A172 (cell line): ENCODE measurements at regions not wholly inside any gene's neighbourhood (a gene's known extent, or its start where the extent isn't known, plus 50 kb on each side); places are given as distances from the start of the nearest gene placed in this dataset.
"Not testable (repeated sequence)": the region's sequence is repeated elsewhere in the genome, so short reads cannot be mapped to it uniquely, and the experiment has no call there.

Experiments
- DNase-seq: peaks from one replicate; pipeline ENCODE4 v3.0.0-alpha.2; 2015; ENCODE audit warnings: low spot score

DNA sequence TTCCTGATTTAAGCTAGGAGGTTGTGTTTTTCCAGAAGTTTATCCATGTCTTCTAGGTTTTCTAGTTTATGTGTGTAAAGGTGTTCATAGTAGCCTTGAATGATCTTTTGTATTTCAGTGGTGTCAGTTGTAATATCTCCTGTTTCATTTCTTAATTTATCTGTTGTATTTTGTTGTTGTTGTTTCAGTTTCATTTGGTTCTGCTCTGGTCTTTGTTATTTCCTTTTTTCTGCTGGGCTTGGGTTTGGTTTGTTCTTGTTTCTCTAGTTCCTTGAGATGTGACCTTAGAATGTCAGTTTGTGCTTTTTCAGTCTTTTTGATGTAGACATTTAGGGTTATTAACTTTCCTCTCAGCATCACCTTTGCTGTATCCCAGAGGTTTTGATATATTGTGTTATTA, 62.8 kb downstream of the SCP2D1 start:
- DNase-seq, result not testable (repeated sequence)

DNA sequence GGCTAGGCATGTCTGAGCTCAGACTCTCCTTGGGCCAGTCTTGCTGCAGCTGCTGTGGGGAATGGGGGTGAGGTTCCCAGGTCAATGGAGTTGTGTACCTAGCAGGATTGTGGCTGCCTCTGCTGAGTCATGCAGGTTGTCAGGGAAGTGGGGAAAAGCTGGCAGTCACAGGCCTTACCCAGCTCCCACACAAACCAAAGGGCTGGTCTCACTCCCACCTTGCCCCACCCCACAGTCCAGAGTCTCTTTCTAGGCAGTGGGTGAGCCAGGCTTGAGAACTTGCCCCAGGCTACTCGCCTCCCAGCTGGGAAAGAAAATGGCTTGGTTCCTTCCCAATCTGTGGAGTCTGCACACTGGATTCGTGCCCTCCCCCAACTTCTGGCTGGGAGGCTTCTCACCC, 65.7 kb downstream of the SCP2D1 start:
- peak; percentile 73 for DNase-seq

DNA sequence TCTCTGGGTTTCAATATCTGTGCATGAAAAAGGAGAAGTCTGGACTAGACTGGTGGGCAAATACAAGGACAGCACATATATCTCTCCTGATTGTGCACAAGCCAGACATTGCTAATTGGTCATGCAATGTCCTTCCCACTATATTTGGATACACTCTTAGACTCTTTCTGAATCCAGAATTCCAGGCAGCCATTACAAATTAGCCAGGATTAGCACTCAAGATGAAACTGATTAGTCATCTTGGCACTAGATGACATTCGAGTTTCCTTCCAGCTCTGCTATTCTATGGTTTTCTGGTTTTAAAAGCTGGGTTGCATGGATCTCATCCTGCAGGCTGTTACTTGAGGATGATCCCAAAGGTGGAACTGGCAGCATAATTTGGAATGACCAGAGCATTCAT, 73.2 kb downstream of the SCP2D1 start:
- DNase-seq, result peak; percentile 7

DNA sequence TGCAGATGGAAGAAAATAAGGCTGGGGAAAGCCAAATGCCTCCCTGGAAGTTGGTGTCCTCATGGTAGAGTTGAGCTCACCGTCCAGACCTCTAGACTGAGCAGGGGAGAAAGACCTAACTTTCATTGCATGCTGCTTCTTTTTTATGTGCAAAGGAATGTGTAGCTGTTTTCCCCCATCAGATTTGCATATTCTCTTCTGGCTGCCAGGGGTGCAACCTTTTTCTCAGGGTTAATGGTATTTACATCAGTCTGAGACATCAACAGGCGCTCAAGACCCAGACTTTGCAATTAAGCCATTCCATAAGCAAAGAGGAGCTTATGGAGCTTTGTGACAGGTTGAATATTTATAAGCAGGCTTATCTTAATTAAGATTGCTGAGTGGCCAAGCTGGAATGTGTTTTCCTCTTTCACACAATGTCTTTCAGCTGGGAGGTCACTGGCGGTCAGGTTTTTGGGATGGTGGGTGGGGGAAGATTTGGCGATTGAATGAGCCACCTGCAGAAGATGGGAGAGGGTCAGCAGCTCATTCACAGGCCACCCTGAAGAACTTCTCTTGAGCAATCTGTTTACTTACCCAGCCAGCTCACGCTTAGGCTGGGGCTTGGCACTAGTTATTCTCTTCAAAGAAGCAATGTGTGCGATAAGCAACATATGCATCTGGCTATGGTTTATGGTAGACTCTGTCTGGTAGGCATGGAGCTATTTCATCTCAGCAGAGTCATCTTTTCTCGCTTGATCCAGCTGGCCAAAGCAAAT, 88.6 kb downstream of the SCP2D1 start:
- DNase-seq, result peak; percentile 90

DNA sequence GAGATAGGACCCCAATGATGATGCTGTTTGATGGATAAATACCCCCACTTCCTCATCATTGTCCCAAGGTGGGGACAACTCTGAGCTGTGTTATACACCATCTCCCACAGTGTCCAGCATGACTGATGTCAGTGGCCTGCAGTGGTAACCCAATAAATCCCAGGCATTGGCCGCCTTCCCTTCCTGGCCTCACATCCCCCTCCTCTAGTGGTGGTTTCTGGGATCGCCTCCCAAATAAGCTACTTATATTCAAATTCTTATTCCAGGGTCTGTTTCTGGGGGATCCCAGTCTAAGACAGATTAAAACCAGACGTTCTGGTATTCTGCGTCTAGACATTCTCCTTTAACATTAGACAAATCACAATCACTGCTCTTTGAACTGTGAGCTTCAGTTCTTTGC, 90.6 kb downstream of the SCP2D1 start:
- no peak for DNase-seq

DNA sequence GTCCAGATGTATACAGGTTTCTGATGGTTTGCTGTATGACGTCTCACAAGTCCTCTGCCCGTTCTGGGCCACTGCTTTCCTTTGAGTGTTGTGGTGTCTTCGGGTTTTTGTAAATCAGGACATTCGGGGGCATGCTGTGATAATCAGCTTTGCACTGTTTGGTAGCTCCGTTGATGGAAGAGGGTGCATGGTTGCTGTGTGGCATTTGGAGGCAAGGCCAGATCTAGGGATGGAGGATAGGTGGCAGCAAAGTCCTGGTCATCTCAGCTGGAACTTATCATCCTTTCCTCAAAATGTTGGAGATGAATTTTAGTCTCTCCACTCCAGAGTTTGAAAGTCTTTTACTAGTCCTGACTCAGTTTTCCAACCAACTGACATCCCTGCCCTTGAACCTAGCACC, 91.0 kb downstream of the SCP2D1 start:
- no peak for DNase-seq

DNA sequence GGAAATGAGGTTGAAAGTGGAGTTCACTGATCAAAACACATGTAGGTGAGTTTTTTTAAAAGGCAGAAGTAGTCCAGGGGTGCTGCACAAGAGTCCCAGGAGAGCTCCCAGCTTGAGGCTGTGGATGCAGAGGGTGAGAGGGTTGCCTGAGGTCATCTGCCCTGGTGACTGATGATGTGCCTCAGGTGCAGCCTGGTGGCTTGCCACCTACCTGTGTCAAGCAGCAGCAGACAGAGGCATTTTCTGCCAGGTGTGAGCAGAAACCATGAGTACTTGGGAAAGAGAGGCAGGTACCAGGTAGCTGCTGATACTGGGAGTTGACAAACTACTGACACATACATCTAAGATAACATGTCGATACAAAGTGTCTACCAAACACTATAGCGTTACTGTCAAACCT, 92.5 kb downstream of the SCP2D1 start:
- no peak for DNase-seq

DNA sequence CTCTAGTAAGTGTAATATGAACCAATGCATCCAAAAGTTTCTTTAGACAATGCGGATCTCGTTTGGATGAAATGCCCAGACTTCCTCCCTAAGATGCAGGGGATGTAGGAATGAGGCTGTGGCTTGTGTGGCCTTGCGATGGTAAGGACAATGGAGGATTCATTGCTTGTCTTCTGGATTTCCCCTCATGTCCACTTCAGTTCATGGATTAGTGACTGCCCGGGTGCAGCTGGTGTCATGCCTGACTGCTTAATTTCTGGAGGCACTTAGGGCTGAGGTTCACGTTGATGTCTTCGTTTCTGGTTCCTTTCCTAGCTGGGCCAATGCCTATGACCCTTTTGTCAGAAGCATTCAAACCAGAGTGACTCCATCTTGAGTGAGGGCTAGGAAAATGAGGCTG, 93.8 kb downstream of the SCP2D1 start:
- no peak for DNase-seq

DNA sequence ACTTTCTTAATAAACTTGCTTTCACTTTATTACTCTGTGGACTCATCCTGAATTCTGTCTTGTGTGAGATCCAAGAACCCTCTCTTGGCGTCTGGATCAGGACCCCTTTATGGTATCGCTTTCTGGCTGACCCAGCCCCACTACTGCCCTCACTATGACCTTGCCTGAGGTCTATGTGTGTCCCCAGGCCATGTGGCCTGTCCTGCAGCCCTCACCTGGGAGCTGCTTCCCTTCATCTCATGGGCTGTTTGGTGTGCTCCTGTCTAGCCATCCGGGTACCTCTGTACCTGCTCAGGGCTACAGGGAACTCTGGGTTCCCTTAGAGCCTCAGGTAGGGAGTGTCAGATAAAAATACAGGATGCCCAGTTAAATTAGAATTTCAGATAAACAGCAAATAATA, 94.5 kb downstream of the SCP2D1 start:
- no peak for DNase-seq

DNA sequence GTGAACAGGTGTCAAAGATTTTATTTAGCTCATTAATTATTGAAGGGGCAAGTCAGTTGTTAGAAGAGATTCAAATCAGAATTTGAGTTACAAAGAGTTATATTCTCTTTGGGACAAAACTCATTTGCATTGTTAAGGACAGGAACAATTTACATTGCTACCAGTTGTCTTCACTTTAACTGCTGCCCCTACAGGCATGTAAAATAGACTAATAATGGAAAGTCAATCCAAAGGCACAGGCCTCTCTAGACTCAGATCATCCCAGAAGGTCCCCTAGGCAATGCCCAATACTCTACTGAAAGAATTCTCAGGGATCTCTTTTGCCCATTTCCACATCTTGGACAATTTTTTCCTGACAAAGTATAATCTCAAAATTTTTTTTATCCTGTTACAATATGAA, 95.7 kb downstream of the SCP2D1 start:
- DNase-seq, result no peak

DNA sequence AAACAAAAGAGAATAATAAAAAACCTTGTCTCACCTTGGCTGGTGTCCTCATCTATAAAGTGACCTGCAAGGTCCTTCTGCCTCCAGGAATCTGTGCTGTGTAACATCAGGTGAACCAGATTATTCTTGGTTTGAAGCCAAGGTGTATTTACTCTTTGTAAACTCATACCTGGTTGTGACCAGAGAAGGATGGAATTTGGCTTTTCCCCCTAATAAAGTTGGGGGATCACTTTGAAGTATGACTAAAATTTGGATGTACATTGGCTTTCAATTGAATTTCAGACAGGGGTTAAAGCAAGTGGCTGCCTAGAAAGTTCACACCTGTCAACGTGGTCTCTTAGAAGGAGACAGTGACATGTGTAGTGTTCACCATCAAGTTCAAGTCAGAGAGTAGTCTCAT, 100.1 kb downstream of the SCP2D1 start:
- no peak for DNase-seq

DNA sequence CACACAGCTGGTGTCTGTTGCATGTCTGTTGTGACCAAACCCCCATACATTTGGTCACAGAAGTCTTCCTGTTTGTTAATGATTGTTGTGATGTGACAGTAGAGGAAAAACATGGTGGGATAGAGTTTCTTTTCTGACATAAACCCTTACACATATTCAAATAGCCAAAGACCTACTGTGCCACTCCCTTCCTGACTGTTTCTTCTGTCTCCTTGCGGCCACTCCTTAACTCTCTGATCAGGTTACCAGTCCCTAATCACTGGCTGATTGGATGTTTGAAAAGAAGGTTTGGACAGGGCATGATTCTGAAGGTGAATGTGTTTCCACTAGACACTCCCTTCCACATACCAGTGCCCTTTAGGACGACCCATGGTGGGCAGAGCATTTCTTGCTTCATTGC, 101.2 kb downstream of the SCP2D1 start:
- DNase-seq, result no peak

DNA sequence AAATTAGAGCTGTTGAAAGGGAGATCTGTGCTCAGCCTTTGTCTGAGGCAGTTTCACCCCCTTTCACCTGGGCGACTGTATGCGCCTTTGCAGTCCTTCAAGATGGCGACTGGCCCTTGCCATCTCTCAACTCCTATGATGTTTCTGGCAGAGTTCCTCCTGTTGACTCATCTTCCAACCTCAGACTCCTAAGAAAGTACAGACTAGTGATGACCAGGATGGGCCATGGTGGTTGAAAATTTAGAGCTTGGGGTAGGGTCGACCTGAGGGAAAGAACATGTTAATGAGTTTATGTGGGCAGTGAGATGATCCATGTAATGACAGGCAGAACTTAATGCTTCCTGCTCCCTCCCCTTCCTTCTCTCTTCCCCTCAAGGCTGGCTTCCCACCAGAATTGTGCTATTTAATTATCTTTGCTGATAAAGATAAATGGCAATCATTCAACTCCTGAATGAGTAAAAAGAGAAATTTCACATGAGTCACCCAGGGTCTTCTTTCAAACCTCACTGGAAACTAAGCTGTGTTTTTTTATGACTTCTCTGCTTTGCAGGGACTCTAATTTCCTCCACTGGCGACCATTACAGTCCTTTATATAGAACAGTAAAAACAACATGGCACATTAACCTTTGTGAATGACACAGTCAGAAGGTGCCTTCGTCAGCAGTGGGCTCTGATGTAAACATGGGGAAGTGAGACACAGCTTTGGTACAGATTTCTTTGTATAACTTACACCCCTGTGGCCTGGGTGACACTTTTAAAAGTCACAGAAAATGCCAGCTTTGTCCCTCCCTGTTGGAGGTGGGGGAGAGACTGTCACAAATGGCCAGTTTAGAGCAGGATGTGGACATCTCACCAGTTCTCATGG, 103.5 kb downstream of the SCP2D1 start:
- peak; percentile 83 for DNase-seq

DNA sequence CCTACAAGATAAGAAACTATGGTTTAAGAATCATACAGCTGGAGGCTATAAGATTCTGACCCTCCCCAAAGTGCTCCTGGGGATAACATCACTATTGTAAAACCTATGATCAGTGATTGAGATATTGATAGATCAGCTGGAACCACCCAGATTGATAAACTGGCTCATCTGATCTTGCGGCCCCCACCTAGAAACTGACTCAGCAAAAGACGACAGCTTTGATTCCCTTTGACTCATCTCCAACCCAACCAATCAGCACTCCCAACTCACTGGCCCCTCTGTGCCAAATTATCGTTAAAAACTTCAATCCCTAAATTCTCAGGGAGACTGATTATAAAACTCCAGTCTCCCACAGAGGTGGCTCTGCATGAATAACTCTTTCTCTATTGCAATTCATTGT, 106.4 kb downstream of the SCP2D1 start:
- DNase-seq, result no peak

DNA sequence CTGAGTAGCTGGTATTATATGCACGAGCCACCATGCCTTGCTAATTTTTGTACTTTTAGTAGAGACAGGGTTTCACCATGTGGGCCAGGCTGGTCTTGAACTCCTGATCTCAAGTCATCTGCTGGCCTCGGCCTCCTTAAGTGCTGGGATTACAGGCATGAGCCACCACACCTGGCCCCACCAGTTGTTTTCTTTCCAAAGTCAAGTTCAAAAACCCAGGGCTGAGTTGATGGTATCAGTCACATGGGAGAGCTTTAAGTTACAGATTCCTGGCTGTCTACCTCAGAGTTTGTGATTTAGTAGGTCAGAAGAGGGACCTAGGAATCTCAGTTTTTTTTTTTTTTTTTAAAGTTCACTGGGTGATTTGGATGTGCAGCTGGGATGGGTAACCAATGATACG, 107.7 kb downstream of the SCP2D1 start:
- DNase-seq, result no peak

DNA sequence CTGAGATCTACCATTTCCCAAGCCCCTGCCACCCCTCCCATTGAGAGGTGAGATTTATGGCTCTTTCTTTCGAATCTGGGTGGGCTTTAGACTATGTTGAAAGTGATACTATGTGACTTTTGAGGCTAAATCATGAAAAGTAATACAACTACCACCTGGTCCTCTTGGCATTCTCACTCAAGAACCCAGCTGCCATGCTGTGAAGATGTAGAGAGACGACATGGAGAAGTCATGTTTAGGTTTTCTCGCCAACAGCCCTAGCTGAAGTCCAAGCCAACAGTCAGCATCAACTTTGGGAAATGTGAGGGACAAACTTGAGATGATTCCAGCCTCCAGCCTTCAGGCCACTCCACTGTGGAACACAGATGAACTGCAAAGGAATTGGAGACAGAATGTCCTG, 108.7 kb downstream of the SCP2D1 start:
- DNase-seq, result no peak

DNA sequence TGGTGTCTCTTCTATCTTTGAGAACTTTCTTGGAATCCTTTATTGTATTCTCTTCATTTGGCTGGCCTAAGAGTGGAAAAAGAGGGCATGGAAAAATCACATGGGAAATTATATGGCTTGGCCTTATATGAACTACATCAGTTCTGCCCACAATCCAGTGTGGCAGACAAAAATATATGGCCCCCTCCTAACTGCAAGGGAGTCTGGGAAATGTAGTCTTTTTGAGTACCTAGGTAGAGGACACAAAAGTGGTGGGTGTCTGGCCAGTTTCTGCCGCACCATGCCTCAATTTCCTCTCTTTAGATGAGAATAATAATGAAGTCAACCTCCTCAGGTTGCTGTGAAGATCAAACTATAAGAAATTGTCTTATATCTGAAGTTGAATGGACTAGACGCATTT, 109.3 kb downstream of the SCP2D1 start:
- no peak for DNase-seq

DNA sequence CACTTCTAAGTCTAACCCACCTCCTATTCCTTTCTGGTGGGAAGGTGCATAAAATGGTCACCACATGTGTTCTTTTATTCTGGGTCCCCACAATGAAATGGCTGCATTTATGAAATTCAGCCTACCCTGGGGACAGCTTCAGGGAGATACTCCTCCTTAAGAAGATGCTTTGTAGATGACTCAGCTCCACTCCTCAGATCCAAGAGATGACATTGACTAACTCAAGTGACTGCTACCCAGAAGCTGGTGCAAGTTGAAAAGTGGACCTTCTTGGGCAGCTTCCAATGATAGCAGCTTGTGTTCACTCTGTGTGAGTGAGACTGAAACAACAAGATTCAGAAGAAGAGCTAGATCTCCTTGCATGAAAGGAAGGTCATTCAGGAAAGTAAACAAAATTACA, 113.4 kb downstream of the SCP2D1 start:
- peak; percentile 54 for DNase-seq

DNA sequence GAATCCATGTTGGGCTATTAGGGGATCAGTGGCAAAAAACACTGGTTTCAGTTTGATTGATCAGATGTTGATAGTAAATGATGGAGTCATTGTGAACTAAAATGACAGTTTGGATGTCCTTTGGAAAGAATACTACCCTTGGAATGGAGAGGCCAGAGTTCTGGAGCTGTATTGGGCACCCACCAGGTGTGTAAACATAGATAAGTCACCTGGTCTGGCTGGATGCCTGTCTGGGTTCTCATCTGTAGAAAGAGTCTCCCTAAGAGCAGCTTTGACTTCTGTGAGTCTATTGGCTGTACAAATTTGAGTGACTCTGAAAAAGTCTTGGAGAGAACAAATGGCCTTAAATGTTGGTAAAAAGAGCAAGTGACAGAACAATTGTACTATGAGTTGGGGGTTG, 115.0 kb downstream of the SCP2D1 start:
- DNase-seq, result no peak

DNA sequence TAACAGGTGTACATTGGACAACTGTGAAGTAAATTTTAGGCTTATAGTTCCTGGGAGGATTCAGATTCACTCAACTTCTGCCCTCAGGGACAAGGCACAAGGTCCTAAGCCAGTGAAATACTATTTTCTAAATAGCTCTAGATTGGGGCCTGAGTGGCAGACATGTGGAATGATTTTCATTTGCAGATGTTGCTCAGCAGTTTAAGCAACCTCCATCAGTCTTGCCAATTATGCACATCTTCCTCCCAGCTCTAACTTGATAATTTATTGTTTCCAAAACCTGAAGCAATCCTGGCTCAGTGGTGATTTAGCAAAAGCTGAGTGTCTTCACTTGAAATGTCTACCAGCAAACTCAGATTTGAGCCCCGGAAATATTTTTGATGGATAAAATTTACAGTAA, 116.2 kb downstream of the SCP2D1 start:
- DNase-seq, result no peak

DNA sequence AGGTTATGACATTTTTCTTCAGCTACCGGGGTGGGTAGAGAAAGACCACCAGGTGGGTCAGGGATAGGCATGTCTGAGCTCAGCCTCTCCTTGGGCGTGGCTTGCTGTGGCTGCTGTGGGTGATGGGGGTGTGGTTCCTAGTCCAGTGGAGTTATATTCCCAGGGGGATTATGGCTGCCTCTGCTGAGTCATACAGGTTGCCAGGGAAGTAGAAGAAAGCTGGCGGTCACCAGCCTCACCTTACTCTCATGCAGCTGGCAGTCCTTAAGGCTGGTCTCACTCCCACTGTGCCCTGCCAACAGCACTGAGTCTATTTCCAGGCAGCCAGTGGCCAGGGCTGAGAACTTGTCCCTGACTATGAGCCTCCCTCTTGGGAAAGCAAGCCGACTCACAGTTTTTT, 130.0 kb downstream of the SCP2D1 start:
- peak; percentile 49 for DNase-seq

DNA sequence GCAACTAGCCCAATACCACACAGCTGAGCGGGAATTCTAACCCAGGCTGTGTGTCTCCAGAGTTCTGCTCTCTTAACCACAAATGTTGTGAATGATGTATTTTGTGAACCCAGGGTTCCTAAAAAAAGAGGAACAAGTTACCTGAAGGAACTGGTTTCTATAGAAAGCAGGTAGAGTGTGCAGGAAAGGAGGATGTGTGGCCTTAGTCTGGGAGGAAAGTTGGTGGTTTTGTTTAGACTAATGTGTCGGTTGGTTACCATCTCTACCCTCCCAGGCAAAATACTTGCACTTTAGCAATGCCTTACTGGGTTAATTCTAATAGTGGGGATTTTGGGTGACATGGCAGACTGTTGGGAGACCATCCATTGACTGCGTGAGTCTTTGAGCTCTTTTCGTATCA, 143.3 kb downstream of the SCP2D1 start:
- no peak for DNase-seq

DNA sequence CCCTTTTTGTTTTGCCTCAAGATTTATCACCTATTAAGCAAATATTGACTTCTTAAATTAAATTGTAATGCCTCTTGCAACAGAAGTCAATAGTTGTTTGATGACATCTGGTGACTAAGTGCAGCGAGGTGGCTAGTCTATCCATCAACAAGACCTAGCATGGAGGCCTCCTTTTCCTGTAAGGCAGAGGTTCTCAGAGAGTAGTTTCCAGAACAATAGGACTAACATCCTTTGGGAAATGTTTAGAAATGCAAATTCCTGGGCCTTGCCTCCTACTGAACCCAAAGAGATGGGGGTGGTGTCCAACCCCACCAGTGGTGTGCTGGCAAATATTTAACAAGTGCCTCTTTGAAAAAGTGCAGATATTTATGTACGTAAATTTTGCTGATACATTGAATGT, 143.7 kb downstream of the SCP2D1 start:
- DNase-seq, result no peak
